SK-N-SH treated with all-trans-retinoic acid at 6 μM for 48 hours (cell line): ENCODE measurements at regions not wholly inside any gene's neighbourhood (a gene's known extent, or its start where the extent isn't known, plus 50 kb on each side); places are given as distances from the start of the nearest gene placed in this dataset.

Experiments
- ARNTL ChIP-seq: fragments of 450-650 bp; formaldehyde crosslinking; IDR thresholded peaks from 2 replicates; pipeline ENCODE4 v1.5.0; 2020; ENCODE audit warnings: low read depth, mild to moderate bottlenecking, moderate library complexity, borderline replicate concordance
- ZFP30 ChIP-seq: fragments of 450-650 bp; formaldehyde crosslinking; IDR thresholded peaks from 2 replicates; pipeline ENCODE4 v1.5.0; 2022; ENCODE audit warnings: mild to moderate bottlenecking, moderate library complexity

- TF ChIP-seq ARNTL (CRISPR knock-in tag) = no peak
- TF ChIP-seq ZFP30 (CRISPR knock-in tag) = no peak
Measured at GRCh38 chr14:53865711-53866110, 90.9 kb downstream of the BMP4 start.
